ENCODE measurements at regions not wholly inside any gene's neighbourhood (a gene's known extent, or its start where the extent isn't known, plus 50 kb on each side); places are given as distances from the start of the nearest gene placed in this dataset.
"Not testable (repeated sequence)": the region's sequence is repeated elsewhere in the genome, so short reads cannot be mapped to it uniquely, and the experiment has no call there.

DNA sequence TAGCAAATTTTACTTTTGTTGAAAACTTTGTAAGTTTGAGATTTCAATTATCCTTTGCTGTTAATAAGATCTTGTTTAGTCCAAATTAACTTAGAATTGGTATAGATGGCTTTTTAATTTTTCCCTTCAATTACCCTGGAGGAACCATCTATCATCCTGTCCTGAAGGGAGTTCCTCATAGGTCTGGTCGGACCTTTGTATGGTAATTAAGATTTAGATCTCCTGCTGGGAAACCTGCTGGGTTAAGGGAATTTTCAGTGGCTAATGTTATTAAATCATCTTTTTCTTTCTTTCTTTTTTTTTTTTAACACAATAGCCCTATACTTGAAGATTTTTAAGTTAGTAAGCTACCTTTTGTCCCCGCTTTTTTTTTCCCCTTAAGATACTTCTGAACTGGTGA is 63.0 kb upstream of the PRMT8 start:
- Mint-ChIP-seq H3K27me3 (ENCODE audit: insufficient read depth, unreplicated experiment) (peaks cover 11% of the 10 kb centered on the region), H3K4me3 (ENCODE audit: unreplicated experiment) (no peak overlapping the region), H3K9me3 (ENCODE audit: unreplicated experiment) (peaks cover 2% of the 10 kb centered on the region), H3K4me1 (ENCODE audit: low read depth, unreplicated experiment) (no peaks in the 10 kb centered on the region), H3K36me3 (ENCODE audit: insufficient read depth, unreplicated experiment) (no peaks in the 10 kb centered on the region), H3K27ac (ENCODE audit: unreplicated experiment) (no peak overlapping the region)
- CTCF ChIA-PET = no interaction called here
- Histone ChIP-seq H3K27me3 (replicated peaks; ENCODE audit: control insufficient read depth, insufficient read depth, low read length) (no peaks in the 10 kb centered on the region), H3K4me1 (no peaks in the 10 kb centered on the region), H3K9me3 (no peaks in the 10 kb centered on the region), H3K36me3 (ENCODE audit: control insufficient read depth, insufficient read depth, low read length) (no peaks in the 10 kb centered on the region), H3K4me3 (ENCODE audit: low read depth, low read length) (no peak overlapping the region)
- intact Hi-C loops (cut with micrococcal nuclease; ENCODE audit: unreplicated experiment) = no loop called here
- POLR2A ChIA-PET = no interaction called here
- TF ChIP-seq, protein P1, sequence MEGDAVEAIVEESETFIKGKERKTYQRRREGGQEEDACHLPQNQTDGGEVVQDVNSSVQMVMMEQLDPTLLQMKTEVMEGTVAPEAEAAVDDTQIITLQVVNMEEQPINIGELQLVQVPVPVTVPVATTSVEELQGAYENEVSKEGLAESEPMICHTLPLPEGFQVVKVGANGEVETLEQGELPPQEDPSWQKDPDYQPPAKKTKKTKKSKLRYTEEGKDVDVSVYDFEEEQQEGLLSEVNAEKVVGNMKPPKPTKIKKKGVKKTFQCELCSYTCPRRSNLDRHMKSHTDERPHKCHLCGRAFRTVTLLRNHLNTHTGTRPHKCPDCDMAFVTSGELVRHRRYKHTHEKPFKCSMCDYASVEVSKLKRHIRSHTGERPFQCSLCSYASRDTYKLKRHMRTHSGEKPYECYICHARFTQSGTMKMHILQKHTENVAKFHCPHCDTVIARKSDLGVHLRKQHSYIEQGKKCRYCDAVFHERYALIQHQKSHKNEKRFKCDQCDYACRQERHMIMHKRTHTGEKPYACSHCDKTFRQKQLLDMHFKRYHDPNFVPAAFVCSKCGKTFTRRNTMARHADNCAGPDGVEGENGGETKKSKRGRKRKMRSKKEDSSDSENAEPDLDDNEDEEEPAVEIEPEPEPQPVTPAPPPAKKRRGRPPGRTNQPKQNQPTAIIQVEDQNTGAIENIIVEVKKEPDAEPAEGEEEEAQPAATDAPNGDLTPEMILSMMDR (IDR thresholded peaks at IDR 0.05; ENCODE audit: insufficient read depth in 1 of 2, low read depth in 1 of 2, low read length in 1 of 2, severe bottlenecking in 1 of 2, unreplicated experiment in 1 of 2) = no peak
- no peak for DNase-seq
- BruUV-seq (replicated peaks) = no TSS peak

DNA sequence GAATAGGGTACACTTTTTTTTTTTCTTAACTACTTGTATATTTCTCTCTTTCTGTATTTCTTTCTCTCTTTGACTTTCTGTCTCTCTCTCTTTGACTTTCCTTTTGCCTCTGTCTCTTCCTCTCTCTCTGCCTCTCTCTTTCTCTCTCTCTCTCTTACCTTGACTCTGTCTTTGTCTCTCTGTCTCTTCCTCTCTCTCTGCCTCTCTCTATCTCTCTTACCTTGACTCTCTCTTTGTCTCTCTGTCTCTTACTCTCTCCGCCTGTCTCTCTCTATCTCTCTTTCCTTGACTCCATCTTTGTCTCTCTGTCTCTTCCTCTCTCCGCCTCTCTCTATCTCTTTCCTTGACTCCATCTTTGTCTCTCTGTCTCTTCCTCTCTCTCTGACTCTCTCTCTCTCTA is 62.4 kb upstream of the PRMT8 start:
- Histone ChIP-seq H3K9me3 (no peaks in the 10 kb centered on the region), H3K36me3 (ENCODE audit: control insufficient read depth, insufficient read depth, low read length) (no peaks in the 10 kb centered on the region), H3K4me1 (no peaks in the 10 kb centered on the region), H3K27me3 (replicated peaks; ENCODE audit: control insufficient read depth, insufficient read depth, low read length) (no peaks in the 10 kb centered on the region), H3K4me3 (ENCODE audit: low read depth, low read length) (no peak overlapping the region)
- no peaks in the 10 kb centered on the region for H3K4me1 Mint-ChIP-seq (ENCODE audit: low read depth, unreplicated experiment)
- DNase-seq = no peak
- POLR2A ChIA-PET = no interaction called here
- no peak overlapping the region for H3K4me3 Mint-ChIP-seq (ENCODE audit: unreplicated experiment)
- H3K27me3 Mint-ChIP-seq (ENCODE audit: insufficient read depth, unreplicated experiment) = peaks cover 11% of the 10 kb centered on the region
- TF ChIP-seq, protein P1 (IDR thresholded peaks at IDR 0.05; ENCODE audit: insufficient read depth in 1 of 2, low read depth in 1 of 2, low read length in 1 of 2, severe bottlenecking in 1 of 2, unreplicated experiment in 1 of 2) = no peak
- no peak overlapping the region for H3K27ac Mint-ChIP-seq (ENCODE audit: unreplicated experiment)
- H3K36me3 Mint-ChIP-seq (ENCODE audit: insufficient read depth, unreplicated experiment) = no peaks in the 10 kb centered on the region
- no TSS peak for BruUV-seq (replicated peaks)
- CTCF ChIA-PET = no interaction called here
- intact Hi-C loops (cut with micrococcal nuclease; ENCODE audit: unreplicated experiment) = no loop called here
- H3K9me3 Mint-ChIP-seq (ENCODE audit: unreplicated experiment) = no peaks in the 10 kb centered on the region

DNA sequence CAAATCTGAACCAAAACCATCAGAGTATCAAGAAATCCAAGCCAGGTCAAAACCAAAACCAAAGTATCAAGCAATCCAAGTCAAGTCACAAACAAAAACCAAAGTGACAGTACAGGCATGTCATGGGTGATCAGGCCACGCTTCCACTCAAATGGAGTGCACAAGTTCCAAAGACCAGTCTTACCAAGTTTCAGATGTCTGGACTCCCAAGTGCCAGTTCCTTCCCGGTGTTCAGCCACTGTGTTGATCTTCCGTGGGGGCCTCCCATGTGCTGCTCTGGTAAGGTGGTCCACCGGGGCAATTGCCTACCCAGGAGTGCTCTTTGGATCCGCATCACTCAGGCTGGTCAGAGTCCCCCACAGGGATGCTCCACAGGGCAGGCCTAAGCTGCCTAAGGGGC is 61.5 kb upstream of the PRMT8 start:
- H3K9me3 ChIP-seq; H3K36me3 ChIP-seq (ENCODE audit: control insufficient read depth, insufficient read depth, low read length); H3K4me1 ChIP-seq; H3K4me1 Mint-ChIP-seq (ENCODE audit: low read depth, unreplicated experiment); H3K4me3 ChIP-seq (ENCODE audit: low read depth, low read length); H3K4me3 Mint-ChIP-seq (ENCODE audit: unreplicated experiment); CTCF ChIA-PET; BruUV-seq (replicated peaks); H3K27me3 ChIP-seq (replicated peaks; ENCODE audit: control insufficient read depth, insufficient read depth, low read length); POLR2A ChIA-PET; DNase-seq; H3K27ac Mint-ChIP-seq (ENCODE audit: unreplicated experiment); H3K9me3 Mint-ChIP-seq (ENCODE audit: unreplicated experiment); H3K36me3 Mint-ChIP-seq (ENCODE audit: insufficient read depth, unreplicated experiment); intact Hi-C loops (cut with micrococcal nuclease; ENCODE audit: unreplicated experiment): not testable (repeated sequence)
- H3K27me3 Mint-ChIP-seq (ENCODE audit: insufficient read depth, unreplicated experiment) = peaks cover 14% of the 10 kb centered on the region

DNA sequence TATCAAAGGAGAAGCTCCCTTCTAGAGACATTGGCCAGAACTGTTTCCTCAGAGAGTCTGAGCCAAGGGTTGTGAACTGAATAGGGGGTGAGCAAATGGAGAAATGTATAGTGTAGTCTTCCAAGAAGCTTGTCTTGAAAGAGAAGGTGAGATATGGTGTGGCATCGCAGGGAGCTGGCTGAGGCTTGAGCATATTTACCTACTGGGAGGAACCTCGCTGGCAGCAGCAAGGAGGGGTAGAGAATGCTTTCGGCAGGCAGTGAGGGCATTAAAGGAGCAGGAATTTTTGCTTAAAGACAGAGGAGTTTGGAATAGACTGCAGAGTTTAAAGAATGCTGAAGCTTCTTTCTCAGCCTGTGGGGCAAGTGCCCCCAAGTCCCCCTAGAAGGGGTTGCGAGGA is 59.3 kb upstream of the PRMT8 start:
- TF ChIP-seq, protein P1 (IDR thresholded peaks at IDR 0.05; ENCODE audit: insufficient read depth in 1 of 2, low read depth in 1 of 2, low read length in 1 of 2, severe bottlenecking in 1 of 2, unreplicated experiment in 1 of 2) = no peak
- BruUV-seq (replicated peaks) = no TSS peak
- no peaks in the 10 kb centered on the region for H3K27me3 ChIP-seq (replicated peaks; ENCODE audit: control insufficient read depth, insufficient read depth, low read length)
- CTCF ChIA-PET = no interaction called here
- H3K27ac Mint-ChIP-seq (ENCODE audit: unreplicated experiment) = no peak overlapping the region
- H3K36me3 ChIP-seq (ENCODE audit: control insufficient read depth, insufficient read depth, low read length) = no peaks in the 10 kb centered on the region
- no peaks in the 10 kb centered on the region for H3K9me3 ChIP-seq
- no peak overlapping the region for H3K4me3 ChIP-seq (ENCODE audit: low read depth, low read length)
- DNase-seq = no peak
- H3K4me1 ChIP-seq = no peaks in the 10 kb centered on the region
- H3K4me3 Mint-ChIP-seq (ENCODE audit: unreplicated experiment) = no peak overlapping the region
- H3K36me3 Mint-ChIP-seq (ENCODE audit: insufficient read depth, unreplicated experiment) = no peaks in the 10 kb centered on the region
- intact Hi-C loops (cut with micrococcal nuclease; ENCODE audit: unreplicated experiment) = no loop called here
- H3K4me1 Mint-ChIP-seq (ENCODE audit: low read depth, unreplicated experiment) = no peaks in the 10 kb centered on the region
- POLR2A ChIA-PET = no interaction called here
- no peaks in the 10 kb centered on the region for H3K9me3 Mint-ChIP-seq (ENCODE audit: unreplicated experiment)
- H3K27me3 Mint-ChIP-seq (ENCODE audit: insufficient read depth, unreplicated experiment) = peaks cover 20% of the 10 kb centered on the region

All from Caco-2 (cell line).